ENCODE measurements at regions not wholly inside any gene's neighbourhood (a gene's known extent, or its start where the extent isn't known, plus 50 kb on each side); places are given as distances from the start of the nearest gene placed in this dataset.

DNA sequence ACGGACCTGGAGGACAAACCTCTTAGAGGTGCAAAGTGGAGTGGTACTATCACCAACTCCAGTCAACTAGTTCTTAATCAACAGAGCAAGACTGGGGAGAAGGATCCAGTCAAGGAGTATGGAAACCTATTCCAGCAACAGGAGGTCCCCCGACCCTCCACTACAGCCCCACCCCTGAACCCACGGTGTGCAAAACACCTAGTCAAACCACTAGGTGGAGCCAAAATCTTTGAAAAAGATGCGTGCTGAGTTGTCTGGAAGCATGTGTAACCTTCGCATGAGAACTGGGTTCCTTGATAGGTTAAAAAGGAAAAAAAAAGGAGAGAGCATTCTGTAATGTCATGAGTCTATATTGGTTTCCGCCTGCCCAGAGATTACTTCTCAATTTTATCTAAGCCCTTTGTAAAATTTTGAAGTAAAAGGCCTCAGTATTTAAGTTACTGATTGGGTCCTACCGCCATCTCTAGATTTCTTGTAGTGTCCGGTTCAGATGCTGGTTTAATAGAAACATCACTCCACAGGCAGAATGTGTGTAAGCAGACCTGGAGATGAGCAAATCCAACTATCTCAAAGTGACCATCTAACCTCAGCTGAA lies 81.9 kb upstream of the HAO2 start:
- Histone ChIP-seq H3K9me3 (no peaks in the 10 kb centered on the region), H3K27ac (no peak overlapping the region), H3K4me1 (no peaks in the 10 kb centered on the region), H3K36me3 (no peaks in the 10 kb centered on the region), H3K27me3 (no peaks in the 10 kb centered on the region), H3K4me3 (no peak overlapping the region)
- TF ChIP-seq POLR2A (IDR thresholded peaks at IDR 0.05): no peak
- TF ChIP-seq, protein P1, sequence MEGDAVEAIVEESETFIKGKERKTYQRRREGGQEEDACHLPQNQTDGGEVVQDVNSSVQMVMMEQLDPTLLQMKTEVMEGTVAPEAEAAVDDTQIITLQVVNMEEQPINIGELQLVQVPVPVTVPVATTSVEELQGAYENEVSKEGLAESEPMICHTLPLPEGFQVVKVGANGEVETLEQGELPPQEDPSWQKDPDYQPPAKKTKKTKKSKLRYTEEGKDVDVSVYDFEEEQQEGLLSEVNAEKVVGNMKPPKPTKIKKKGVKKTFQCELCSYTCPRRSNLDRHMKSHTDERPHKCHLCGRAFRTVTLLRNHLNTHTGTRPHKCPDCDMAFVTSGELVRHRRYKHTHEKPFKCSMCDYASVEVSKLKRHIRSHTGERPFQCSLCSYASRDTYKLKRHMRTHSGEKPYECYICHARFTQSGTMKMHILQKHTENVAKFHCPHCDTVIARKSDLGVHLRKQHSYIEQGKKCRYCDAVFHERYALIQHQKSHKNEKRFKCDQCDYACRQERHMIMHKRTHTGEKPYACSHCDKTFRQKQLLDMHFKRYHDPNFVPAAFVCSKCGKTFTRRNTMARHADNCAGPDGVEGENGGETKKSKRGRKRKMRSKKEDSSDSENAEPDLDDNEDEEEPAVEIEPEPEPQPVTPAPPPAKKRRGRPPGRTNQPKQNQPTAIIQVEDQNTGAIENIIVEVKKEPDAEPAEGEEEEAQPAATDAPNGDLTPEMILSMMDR (IDR thresholded peaks at IDR 0.05): peak in 3 of 7 experiments; percentile 30 to 34 (median 32)
- peak in 1 of 2 donors; percentile 58 for DNase-seq
- intact Hi-C loops (cut with DNase I; ENCODE audit: low total_unique reads): no loop called here
- WGBS, 5 donors: 37 to 52% (median 45%) methylated on average over 8 of the region's 8 CpGs

DNA sequence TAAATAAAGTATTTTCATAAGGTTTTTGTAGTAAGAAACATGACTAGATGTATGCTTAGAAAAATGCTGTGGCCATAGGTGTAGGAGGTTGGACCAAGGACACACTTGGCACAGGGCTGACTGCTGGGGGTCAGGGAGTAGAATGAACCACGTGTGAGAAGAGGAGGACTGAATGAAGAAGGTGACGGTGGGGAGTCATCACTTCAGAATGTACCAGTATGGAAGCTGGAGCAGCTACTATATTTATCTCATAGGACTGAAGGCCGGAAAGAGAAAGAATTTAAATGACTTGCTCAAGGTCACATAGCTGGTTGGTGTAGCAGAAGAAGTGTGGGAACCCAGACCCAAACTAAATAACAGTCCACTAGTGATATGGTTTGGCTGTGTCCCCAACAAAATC lies 79.8 kb upstream of the HAO2 start:
- no peaks in the 10 kb centered on the region for H3K27me3 ChIP-seq
- WGBS, 5 donors: 63 to 85% (median 73%) methylated on average over 3 of the region's 3 CpGs
- no peak overlapping the region for H3K27ac ChIP-seq
- intact Hi-C loops (cut with DNase I; ENCODE audit: low total_unique reads): no loop called here
- TF ChIP-seq POLR2A (IDR thresholded peaks at IDR 0.05) (no peak), POLR2AphosphoS5 (IDR thresholded peaks at IDR 0.05) (no peak), EP300 (IDR thresholded peaks at IDR 0.05) (no peak)
- TF ChIP-seq, protein P1 (IDR thresholded peaks at IDR 0.05): no peak
- no peak for DNase-seq
- no peaks in the 10 kb centered on the region for H3K9me3 ChIP-seq
- no peak overlapping the region for H3K4me3 ChIP-seq
- H3K36me3 ChIP-seq: no peaks in the 10 kb centered on the region
- no peaks in the 10 kb centered on the region for H3K4me1 ChIP-seq

DNA sequence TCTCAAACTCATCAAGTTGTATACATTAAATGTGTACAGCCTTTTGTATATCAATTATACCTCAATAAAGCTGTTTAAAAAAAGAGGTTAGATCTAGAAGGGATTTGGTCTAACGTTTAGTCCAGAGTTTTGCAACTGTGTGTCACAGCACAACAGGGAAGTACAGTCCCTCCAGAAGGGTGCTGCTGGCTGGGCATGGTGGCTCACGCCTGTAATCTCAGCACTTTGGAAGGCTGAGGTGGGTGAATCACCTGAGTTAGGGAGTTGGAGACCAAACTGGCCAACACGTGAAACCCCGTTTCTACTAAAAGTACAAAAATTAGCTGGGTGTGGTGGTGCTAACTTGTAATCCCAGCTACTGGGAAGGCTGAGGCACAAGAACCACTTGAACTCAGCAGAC lies 78.3 kb upstream of the HAO2 start:
- H3K4me3 ChIP-seq: no peak overlapping the region
- no peak for TF ChIP-seq POLR2A (IDR thresholded peaks at IDR 0.05)
- TF ChIP-seq, protein P1 (IDR thresholded peaks at IDR 0.05): no peak
- TF ChIP-seq POLR2AphosphoS5 (IDR thresholded peaks at IDR 0.05): no peak
- TF ChIP-seq EP300 (IDR thresholded peaks at IDR 0.05): no peak
- intact Hi-C loops (cut with DNase I; ENCODE audit: low total_unique reads): no loop called here
- no peaks in the 10 kb centered on the region for H3K4me1 ChIP-seq
- H3K27me3 ChIP-seq: no peaks in the 10 kb centered on the region
- no peak overlapping the region for H3K27ac ChIP-seq
- no peaks in the 10 kb centered on the region for H3K9me3 ChIP-seq
- no peak for DNase-seq
- H3K36me3 ChIP-seq: no peaks in the 10 kb centered on the region
- WGBS, 5 donors: 71 to 84% (median 78%) methylated on average over 4 of the region's 4 CpGs

DNA sequence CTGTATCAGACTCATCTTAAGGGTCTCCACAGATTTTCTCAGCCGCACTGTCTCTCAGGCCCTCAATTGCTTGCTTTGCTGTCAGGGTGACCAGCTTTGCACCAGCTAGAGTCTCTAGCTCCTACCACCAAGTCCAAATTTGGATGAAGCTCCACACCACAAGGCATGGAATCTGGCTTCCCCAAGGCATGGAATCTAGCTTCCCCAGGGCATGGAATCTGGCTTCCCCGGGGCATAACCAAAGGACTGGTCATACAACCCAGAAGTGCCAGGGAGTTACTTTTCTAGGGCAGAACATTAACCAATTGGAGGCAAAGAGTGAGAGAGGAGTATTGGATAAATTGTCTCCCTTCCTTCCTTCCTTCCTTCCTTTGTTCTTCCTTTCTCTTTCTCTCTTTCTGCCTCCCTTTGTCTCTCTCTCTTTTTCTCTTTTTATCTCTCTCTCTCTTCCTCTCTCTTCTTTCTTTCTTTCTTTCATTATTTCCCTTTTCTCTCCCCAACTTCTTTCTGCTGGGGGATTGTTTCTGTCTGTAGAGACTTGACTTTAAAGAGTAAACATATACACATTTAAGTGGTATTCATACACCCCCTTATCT lies 76.9 kb upstream of the HAO2 start:
- no peak overlapping the region for H3K27ac ChIP-seq
- H3K27me3 ChIP-seq: no peaks in the 10 kb centered on the region
- H3K9me3 ChIP-seq: no peaks in the 10 kb centered on the region
- H3K4me3 ChIP-seq: no peak overlapping the region
- WGBS, 5 donors: 46 to 60% (median 49%) methylated on average over 2 of the region's 2 CpGs
- no peaks in the 10 kb centered on the region for H3K4me1 ChIP-seq
- intact Hi-C loops (cut with DNase I; ENCODE audit: low total_unique reads): no loop called here
- no peak for DNase-seq
- no peaks in the 10 kb centered on the region for H3K36me3 ChIP-seq
- TF ChIP-seq POLR2A (IDR thresholded peaks at IDR 0.05) (no peak), POLR2AphosphoS5 (IDR thresholded peaks at IDR 0.05) (no peak), EP300 (IDR thresholded peaks at IDR 0.05) (no peak)
- TF ChIP-seq, protein P1 (IDR thresholded peaks at IDR 0.05): no peak
